Stimulated activated CD4-positive, alpha-beta T cell treated with anti-CD3 and anti-CD28 coated beads, Interleukin-2, amount 100 ng/mL, for 24 hours (primary cell): ENCODE measurements at regions not wholly inside any gene's neighbourhood (a gene's known extent, or its start where the extent isn't known, plus 50 kb on each side); places are given as distances from the start of the nearest gene placed in this dataset.

Experiments used
- DNase-seq, 2 donors: peaks; one replicate each; pipeline ENCODE4 v3.0.0-alpha.2; 2020

- DNase-seq: no peak
These were observed 667.2 kb downstream of the BRD1 start for GRCh38 chr22:49160261-49161001.

GRCh38 chr22:49159711-49160110, 668.0 kb downstream of the BRD1 start:
- no peak for DNase-seq

GRCh38 chr22:49158741-49159564, 668.7 kb downstream of the BRD1 start:
- no peak for DNase-seq

- no peak for DNase-seq
These were observed 669.9 kb downstream of the BRD1 start for GRCh38 chr22:49157529-49158339.

- DNase-seq: no peak
These were observed 670.9 kb downstream of the BRD1 start for GRCh38 chr22:49156662-49157285.

GRCh38 chr22:49155770-49156580, 671.7 kb downstream of the BRD1 start:
- DNase-seq: no peak

- DNase-seq: no peak
These were observed 672.5 kb downstream of the BRD1 start for GRCh38 chr22:49155039-49155769.

GRCh38 chr22:49154433-49154832, 673.2 kb downstream of the BRD1 start:
- no peak for DNase-seq

- no peak for DNase-seq
These were observed 673.8 kb downstream of the BRD1 start for GRCh38 chr22:49153921-49154320.

- DNase-seq: no peak
These were observed 674.5 kb downstream of the BRD1 start for GRCh38 chr22:49152939-49153770.

GRCh38 chr22:49152127-49152938, 675.3 kb downstream of the BRD1 start:
- DNase-seq: no peak

GRCh38 chr22:49151256-49152126, 676.2 kb downstream of the BRD1 start:
- no peak for DNase-seq

GRCh38 chr22:49150801-49151221, 676.9 kb downstream of the BRD1 start:
- no peak for DNase-seq

GRCh38 chr22:49149721-49150608, 677.7 kb downstream of the BRD1 start:
- DNase-seq: no peak

GRCh38 chr22:49148895-49149418, 678.7 kb downstream of the BRD1 start:
- DNase-seq: no peak

GRCh38 chr22:49147617-49148175, 680.0 kb downstream of the BRD1 start:
- no peak for DNase-seq

GRCh38 chr22:49147171-49147570, 680.5 kb downstream of the BRD1 start:
- DNase-seq: no peak
